ENCODE measurements at regions not wholly inside any gene's neighbourhood (a gene's known extent, or its start where the extent isn't known, plus 50 kb on each side); places are given as distances from the start of the nearest gene placed in this dataset.

GRCh38 chr4:147367891-147368290 lies 113.0 kb upstream of the EDNRA start:
- intact Hi-C loops (cut with DNase I): no loop called here
- no peak overlapping the region for H3K9ac ChIP-seq (ENCODE audit: low read depth in 2 of 2, low read length in 2 of 2)
- H3K36me3 ChIP-seq: no peaks in the 10 kb centered on the region
- no peaks in the 10 kb centered on the region for H3K27me3 ChIP-seq
- no peak overlapping the region for H3K27ac ChIP-seq
- TF ChIP-seq CTCF (IDR thresholded peaks at IDR 0.05): no peak
- H3K4me3 ChIP-seq: no peak overlapping the region
- peaks cover 2% of the 10 kb centered on the region for H3K4me1 ChIP-seq
- H3K9me3 ChIP-seq: no peaks in the 10 kb centered on the region
- no peak for DNase-seq

GRCh38 chr4:147368948-147369347 lies 111.9 kb upstream of the EDNRA start:
- TF ChIP-seq CTCF (IDR thresholded peaks at IDR 0.05): no peak
- Histone ChIP-seq H3K9ac (ENCODE audit: low read depth in 2 of 2, low read length in 2 of 2) (no peak overlapping the region), H3K4me1 (no peaks in the 10 kb centered on the region), H3K9me3 (no peaks in the 10 kb centered on the region), H3K27ac (no peak overlapping the region), H3K4me3 (no peak overlapping the region), H3K27me3 (no peaks in the 10 kb centered on the region), H3K36me3 (no peaks in the 10 kb centered on the region)
- intact Hi-C loops (cut with DNase I): no loop called here
- no peak for DNase-seq

GRCh38 chr4:147370473-147370872 lies 110.4 kb upstream of the EDNRA start:
- no peaks in the 10 kb centered on the region for H3K27me3 ChIP-seq
- H3K4me3 ChIP-seq: no peak overlapping the region
- intact Hi-C loops (cut with DNase I): loop anchor here (10.0 kb wide), 1 partner anchor 206 kb away; no protein-coding TSS in a partner anchor
- TF ChIP-seq CTCF (IDR thresholded peaks at IDR 0.05): no peak
- H3K4me1 ChIP-seq: no peaks in the 10 kb centered on the region
- DNase-seq: no peak
- peak overlapping the region in 1 of 2 donors; percentile 47 for H3K9ac ChIP-seq (ENCODE audit: low read depth in 2 of 2, low read length in 2 of 2)
- no peaks in the 10 kb centered on the region for H3K9me3 ChIP-seq
- peak overlapping the region; percentile 34 for H3K27ac ChIP-seq
- H3K36me3 ChIP-seq: no peaks in the 10 kb centered on the region

- H3K4me3 ChIP-seq: no peak overlapping the region
Observed at GRCh38 chr4:147370881-147371280, 110.0 kb upstream of the EDNRA start.

GRCh38 chr4:147371661-147372060 lies 109.2 kb upstream of the EDNRA start:
- Histone ChIP-seq H3K9ac (ENCODE audit: low read depth in 2 of 2, low read length in 2 of 2) (no peak overlapping the region), H3K27ac (no peak overlapping the region), H3K27me3 (no peaks in the 10 kb centered on the region), H3K9me3 (no peaks in the 10 kb centered on the region), H3K4me1 (no peaks in the 10 kb centered on the region), H3K4me3 (no peak overlapping the region), H3K36me3 (no peaks in the 10 kb centered on the region)
- no peak for TF ChIP-seq CTCF (IDR thresholded peaks at IDR 0.05)
- no peak for DNase-seq
- intact Hi-C loops (cut with DNase I): loop anchor here (10.0 kb wide), 1 partner anchor 207 kb away; no protein-coding TSS in a partner anchor

More at GRCh38 chr4:147370881-147371280, 110.0 kb upstream of the EDNRA start:
- H3K27me3 ChIP-seq: no peaks in the 10 kb centered on the region
- no peaks in the 10 kb centered on the region for H3K4me1 ChIP-seq
- TF ChIP-seq CTCF (IDR thresholded peaks at IDR 0.05): no peak
- H3K27ac ChIP-seq: peak overlapping the region; percentile 34
- H3K36me3 ChIP-seq: no peaks in the 10 kb centered on the region
- peak; percentile 71 for DNase-seq
- H3K9me3 ChIP-seq: no peaks in the 10 kb centered on the region
- intact Hi-C loops (cut with DNase I): loop anchor here (10.0 kb wide), 1 partner anchor 206 kb away; no protein-coding TSS in a partner anchor
- H3K9ac ChIP-seq (ENCODE audit: low read depth in 2 of 2, low read length in 2 of 2): no peak overlapping the region

All from colonic mucosa (tissue), 4 donors.